PC-9 (cell line): ENCODE measurements at regions not wholly inside any gene's neighbourhood (a gene's known extent, or its start where the extent isn't known, plus 50 kb on each side); places are given as distances from the start of the nearest gene placed in this dataset.

Experiments used
- EZH2 ChIP-seq: fragments of 200-600 bp; sonication (generic); IDR thresholded peaks from 2 replicates; pipeline ENCODE4 v1.8.0; 2017; ENCODE audit warnings: antibody characterized with exemption, low read depth
- TF ChIP-seq, protein P1 (sequence below): fragments of 200-600 bp; sonication (generic); conservative IDR thresholded peaks from 2 replicates; pipeline ENCODE4 v1.6.1; 2017; ENCODE audit warnings: mixed run types, antibody characterized with exemption, mild to moderate bottlenecking, moderate library complexity

DNA sequence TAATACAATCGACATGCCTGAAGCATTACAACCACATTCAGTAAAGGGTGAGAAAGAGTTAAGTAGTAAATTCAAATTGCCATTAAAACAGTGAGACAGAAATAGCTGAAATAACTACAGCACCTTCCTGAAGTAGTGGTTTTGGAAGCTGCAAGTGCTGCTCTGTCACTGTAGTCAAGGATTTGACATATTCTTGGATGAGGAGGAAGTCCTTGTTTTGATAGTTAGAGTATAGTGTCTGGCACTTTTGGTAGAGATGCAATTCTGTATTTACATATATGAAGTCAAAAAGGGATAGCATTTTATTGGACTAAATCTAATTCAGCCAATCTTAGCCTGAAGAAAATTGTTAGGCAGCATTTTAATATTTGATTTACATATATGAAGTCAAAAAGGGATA, 1559.6 kb downstream of the TECRL start:
- TF ChIP-seq, protein P1, sequence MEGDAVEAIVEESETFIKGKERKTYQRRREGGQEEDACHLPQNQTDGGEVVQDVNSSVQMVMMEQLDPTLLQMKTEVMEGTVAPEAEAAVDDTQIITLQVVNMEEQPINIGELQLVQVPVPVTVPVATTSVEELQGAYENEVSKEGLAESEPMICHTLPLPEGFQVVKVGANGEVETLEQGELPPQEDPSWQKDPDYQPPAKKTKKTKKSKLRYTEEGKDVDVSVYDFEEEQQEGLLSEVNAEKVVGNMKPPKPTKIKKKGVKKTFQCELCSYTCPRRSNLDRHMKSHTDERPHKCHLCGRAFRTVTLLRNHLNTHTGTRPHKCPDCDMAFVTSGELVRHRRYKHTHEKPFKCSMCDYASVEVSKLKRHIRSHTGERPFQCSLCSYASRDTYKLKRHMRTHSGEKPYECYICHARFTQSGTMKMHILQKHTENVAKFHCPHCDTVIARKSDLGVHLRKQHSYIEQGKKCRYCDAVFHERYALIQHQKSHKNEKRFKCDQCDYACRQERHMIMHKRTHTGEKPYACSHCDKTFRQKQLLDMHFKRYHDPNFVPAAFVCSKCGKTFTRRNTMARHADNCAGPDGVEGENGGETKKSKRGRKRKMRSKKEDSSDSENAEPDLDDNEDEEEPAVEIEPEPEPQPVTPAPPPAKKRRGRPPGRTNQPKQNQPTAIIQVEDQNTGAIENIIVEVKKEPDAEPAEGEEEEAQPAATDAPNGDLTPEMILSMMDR, result no peak
- no peak for TF ChIP-seq EZH2
